ENCODE measurements at regions not wholly inside any gene's neighbourhood (a gene's known extent, or its start where the extent isn't known, plus 50 kb on each side); places are given as distances from the start of the nearest gene placed in this dataset.

DNA sequence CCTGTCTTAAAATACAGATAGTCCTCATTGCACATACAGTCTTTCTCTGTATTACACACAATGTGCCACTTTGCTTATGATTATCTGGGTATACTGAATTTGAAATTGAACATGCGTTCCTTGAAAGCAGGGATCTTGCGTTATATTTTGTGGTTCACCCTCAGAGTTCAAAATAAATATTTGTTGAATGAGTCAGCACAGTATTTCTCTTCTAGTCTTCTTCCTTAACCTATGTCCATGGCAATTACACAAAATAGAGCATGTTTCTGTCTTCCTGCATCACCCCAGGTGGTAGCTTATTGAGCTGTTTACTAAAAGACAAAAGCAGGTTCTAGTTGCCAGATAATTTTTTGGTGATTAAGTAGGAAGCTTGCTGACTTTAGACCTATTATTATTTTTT lies 272.9 kb upstream of the FERMT1 start:
- no peak overlapping the region for H3K4me3 ChIP-seq (ENCODE audit: low read depth, low read length)
- DNase-seq (ENCODE audit: low read depth) = peak; percentile 36
- TF ChIP-seq, protein P1, sequence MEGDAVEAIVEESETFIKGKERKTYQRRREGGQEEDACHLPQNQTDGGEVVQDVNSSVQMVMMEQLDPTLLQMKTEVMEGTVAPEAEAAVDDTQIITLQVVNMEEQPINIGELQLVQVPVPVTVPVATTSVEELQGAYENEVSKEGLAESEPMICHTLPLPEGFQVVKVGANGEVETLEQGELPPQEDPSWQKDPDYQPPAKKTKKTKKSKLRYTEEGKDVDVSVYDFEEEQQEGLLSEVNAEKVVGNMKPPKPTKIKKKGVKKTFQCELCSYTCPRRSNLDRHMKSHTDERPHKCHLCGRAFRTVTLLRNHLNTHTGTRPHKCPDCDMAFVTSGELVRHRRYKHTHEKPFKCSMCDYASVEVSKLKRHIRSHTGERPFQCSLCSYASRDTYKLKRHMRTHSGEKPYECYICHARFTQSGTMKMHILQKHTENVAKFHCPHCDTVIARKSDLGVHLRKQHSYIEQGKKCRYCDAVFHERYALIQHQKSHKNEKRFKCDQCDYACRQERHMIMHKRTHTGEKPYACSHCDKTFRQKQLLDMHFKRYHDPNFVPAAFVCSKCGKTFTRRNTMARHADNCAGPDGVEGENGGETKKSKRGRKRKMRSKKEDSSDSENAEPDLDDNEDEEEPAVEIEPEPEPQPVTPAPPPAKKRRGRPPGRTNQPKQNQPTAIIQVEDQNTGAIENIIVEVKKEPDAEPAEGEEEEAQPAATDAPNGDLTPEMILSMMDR (IDR thresholded peaks at IDR 0.05; ENCODE audit: insufficient read depth, low read depth, low read length) = no peak

DNA sequence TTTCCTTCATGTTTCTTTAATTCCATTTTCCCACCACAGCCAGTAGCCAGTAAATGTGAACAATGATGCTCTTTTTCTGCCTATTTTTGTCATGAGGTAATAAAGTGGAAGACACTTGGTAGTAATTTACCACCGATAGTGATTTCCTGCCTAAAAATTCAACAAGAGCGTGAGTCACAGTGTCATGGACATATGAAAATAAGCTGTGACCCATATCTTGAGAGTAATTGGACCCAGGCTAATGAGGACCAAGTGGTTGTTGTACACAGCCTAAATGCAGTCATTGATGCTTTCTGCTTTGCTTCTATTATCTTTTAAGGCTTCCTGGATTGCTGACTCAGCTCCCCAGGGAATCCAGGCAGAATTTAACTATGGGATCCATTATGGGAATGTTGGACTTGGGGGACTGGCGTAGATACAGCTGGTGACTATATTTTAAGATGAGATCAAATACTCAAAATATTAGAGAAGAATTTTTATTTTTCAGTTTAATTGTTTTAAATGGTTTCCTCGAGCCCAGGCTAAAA lies 265.9 kb upstream of the FERMT1 start:
- DNase-seq (ENCODE audit: low read depth) = peak; percentile 49
- H3K4me3 ChIP-seq (ENCODE audit: low read depth, low read length) = no peak overlapping the region
- TF ChIP-seq, protein P1 (IDR thresholded peaks at IDR 0.05; ENCODE audit: insufficient read depth, low read depth, low read length) = no peak

DNA sequence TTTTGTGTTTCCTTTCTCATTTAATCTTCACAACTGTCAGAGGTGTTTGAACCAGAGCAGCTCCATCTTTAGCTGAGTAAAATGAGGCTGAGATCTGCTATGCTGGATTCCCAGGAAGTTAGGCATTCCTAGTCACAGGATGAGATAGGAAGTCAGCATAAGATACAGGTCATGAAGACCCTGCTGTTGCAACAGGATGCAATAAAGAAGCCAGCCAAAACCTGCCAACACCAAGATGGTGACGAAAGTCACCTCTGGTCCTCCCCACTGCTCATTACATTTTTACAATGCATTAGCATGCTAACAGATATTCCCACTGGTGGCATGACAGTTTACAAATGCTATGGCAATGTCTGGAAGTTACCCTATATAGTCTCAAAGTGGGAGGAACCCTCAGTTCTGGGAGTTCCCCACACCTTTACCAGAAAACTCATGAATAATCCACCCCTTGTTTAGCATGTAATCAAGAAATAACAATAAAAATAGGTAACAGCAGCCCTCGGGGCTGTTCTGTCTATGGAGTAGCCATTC lies 262.2 kb upstream of the FERMT1 start:
- no peak for DNase-seq (ENCODE audit: low read depth)
- TF ChIP-seq, protein P1 (IDR thresholded peaks at IDR 0.05; ENCODE audit: insufficient read depth, low read depth, low read length) = no peak
- H3K4me3 ChIP-seq (ENCODE audit: low read depth, low read length) = no peak overlapping the region

DNA sequence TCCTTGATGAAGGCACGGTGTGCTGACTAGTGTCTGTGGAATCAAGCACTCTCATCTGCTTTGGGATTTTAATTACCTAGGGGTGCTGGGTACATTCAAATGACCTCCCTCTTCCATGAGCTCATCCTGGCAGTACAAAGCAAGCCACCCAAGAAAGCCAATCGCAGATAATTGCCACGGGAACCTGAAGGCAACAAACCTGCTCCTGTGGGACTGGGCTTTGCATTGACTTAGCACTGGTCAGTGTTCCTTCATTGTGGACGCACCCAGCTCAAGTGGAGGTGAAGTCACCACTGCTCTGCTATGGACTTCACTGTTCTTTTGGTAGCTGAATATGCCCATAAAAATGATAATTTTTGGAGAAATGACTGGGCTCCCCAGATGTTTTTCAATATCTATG lies 261.6 kb upstream of the FERMT1 start:
- TF ChIP-seq, protein P1 (IDR thresholded peaks at IDR 0.05; ENCODE audit: insufficient read depth, low read depth, low read length) = no peak

DNA sequence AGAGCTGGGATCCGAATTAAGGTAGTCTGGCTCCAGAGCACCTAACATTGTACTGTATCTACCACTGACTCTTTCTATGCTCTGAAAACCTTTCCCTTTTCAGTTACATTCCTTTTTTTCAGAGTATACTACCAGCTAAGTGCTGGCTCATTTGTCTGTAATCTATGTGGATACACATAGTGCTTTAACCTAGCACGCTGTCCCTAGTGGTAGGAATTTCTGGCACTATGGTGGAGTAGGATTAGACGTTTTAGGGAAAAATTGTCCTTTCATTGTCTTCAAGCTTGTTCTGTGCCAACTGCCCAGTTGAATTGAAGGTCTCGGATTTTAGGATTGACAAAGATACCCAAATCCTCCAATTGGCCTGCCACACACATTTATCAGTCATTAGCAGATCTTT lies 259.1 kb upstream of the FERMT1 start:
- peak; percentile 23 for DNase-seq (ENCODE audit: low read depth)
- TF ChIP-seq, protein P1 (IDR thresholded peaks at IDR 0.05; ENCODE audit: insufficient read depth, low read depth, low read length) = peak; percentile 70
- no peak overlapping the region for H3K4me3 ChIP-seq (ENCODE audit: low read depth, low read length)

More for the DNA sequence above, 261.6 kb upstream of the FERMT1 start:
- no peak for DNase-seq (ENCODE audit: low read depth)
- H3K4me3 ChIP-seq (ENCODE audit: low read depth, low read length) = no peak overlapping the region

DNA sequence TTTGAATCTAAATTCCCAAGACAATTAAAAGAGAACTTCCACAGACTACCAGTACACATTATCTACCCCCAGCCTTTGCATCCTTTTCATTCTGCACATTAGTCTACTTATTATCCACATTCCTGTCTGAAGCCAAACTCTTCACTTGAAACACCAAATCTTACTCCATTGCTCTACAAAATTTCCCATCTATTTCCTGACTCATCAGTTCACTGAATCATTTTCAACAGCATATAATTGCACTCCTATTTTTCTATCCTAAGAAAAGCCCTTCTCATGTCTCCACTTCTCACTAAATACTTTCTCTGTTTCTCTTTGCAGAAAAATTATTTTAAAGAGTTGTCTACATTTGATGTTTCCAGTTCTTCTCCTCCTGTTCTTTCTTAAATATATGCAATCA lies 239.4 kb upstream of the FERMT1 start:
- H3K4me3 ChIP-seq (ENCODE audit: low read depth, low read length) = no peak overlapping the region
- TF ChIP-seq, protein P1 (IDR thresholded peaks at IDR 0.05; ENCODE audit: insufficient read depth, low read depth, low read length) = no peak
- no peak for DNase-seq (ENCODE audit: low read depth)

DNA sequence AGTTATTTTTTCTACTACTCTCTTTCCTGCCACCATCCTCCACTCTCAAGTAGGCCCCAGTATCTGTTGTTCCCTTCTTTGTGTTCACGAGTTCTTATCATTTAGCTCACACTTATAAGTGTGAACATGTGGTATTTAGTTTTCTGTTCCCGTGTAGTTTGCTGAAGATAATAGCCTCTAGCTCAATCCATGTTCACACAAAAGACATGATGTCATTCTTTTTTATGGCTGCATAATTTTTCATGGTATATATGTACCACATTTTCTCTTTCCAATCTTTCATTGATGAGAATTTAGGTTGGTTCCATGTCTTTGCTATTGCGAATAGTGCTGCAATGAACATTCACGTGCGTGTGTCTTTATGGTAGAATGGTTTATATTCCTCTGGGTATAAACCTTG lies 237.9 kb upstream of the FERMT1 start:
- TF ChIP-seq, protein P1 (IDR thresholded peaks at IDR 0.05; ENCODE audit: insufficient read depth, low read depth, low read length) = no peak
- no peak overlapping the region for H3K4me3 ChIP-seq (ENCODE audit: low read depth, low read length)
- DNase-seq (ENCODE audit: low read depth) = no peak
